ENCODE measurements at regions not wholly inside any gene's neighbourhood (a gene's known extent, or its start where the extent isn't known, plus 50 kb on each side); places are given as distances from the start of the nearest gene placed in this dataset.

GRCh38 chr9:129338724-129339430, 160.8 kb upstream of the IER5L start:
- no peak for DNase-seq

- DNase-seq: no peak
These were observed 159.5 kb upstream of the IER5L start for GRCh38 chr9:129337336-129338140.

- DNase-seq: no peak
These were observed 158.7 kb upstream of the IER5L start for GRCh38 chr9:129336601-129337331.

GRCh38 chr9:129336130-129336528, 158.1 kb upstream of the IER5L start:
- no peak for DNase-seq

GRCh38 chr9:129335464-129336129, 157.5 kb upstream of the IER5L start:
- DNase-seq: no peak

- no peak for DNase-seq
These were observed 156.3 kb upstream of the IER5L start for GRCh38 chr9:129334105-129334935.

GRCh38 chr9:129333617-129334104, 155.6 kb upstream of the IER5L start:
- no peak for DNase-seq

GRCh38 chr9:129332581-129332980, 154.5 kb upstream of the IER5L start:
- no peak for DNase-seq

- DNase-seq: no peak
These were observed 153.9 kb upstream of the IER5L start for GRCh38 chr9:129331772-129332500.

GRCh38 chr9:129331493-129331765, 153.4 kb upstream of the IER5L start:
- no peak for DNase-seq

- DNase-seq: no peak
These were observed 152.8 kb upstream of the IER5L start for GRCh38 chr9:129330711-129331492.

GRCh38 chr9:129328355-129329042, 150.4 kb upstream of the IER5L start:
- no peak for DNase-seq

- no peak for DNase-seq
These were observed 149.7 kb upstream of the IER5L start for GRCh38 chr9:129327552-129328328.

GRCh38 chr9:129326061-129327005, 148.3 kb upstream of the IER5L start:
- no peak for DNase-seq

GRCh38 chr9:129324808-129325502, 146.9 kb upstream of the IER5L start:
- no peak for DNase-seq

- DNase-seq: no peak
These were observed 146.0 kb upstream of the IER5L start for GRCh38 chr9:129323999-129324553.

GRCh38 chr9:129323376-129323998, 145.4 kb upstream of the IER5L start:
- no peak for DNase-seq

Data from NCI-H1436 treated with DMSO at 0.1 percent for 48 hours (cell line).